ACC112 (cell line): ENCODE measurements at regions not wholly inside any gene's neighbourhood (a gene's known extent, or its start where the extent isn't known, plus 50 kb on each side); places are given as distances from the start of the nearest gene placed in this dataset.
"Not testable (repeated sequence)": the region's sequence is repeated elsewhere in the genome, so short reads cannot be mapped to it uniquely, and the experiment has no call there.

ENCODE experiments used
- H2AFZ ChIP-seq: fragments of 200-600 bp; sonication (generic); one replicate; pipeline ENCODE4 v1.6.0; 2017; ENCODE audit warnings: antibody characterized with exemption, low read length; ENCODE audit not compliant: unreplicated experiment
- H3K27ac ChIP-seq: fragments of 200-600 bp; sonication (generic); 2 replicates; pipeline ENCODE4 v1.5.1; 2014; ENCODE audit warnings: low read depth, mild to moderate bottlenecking, antibody characterized with exemption, low read length, moderate library complexity
- H3K27me3 ChIP-seq: fragments of 200-600 bp; sonication (generic); 2 replicates; pipeline ENCODE4 v1.6.1; 2014; ENCODE audit warnings: mild to moderate bottlenecking, antibody characterized with exemption, low read length, moderate library complexity, mixed read lengths; ENCODE audit not compliant: insufficient read depth
- H3K36me3 ChIP-seq: fragments of 200-600 bp; sonication (generic); 2 replicates; pipeline ENCODE4 v1.6.1; 2016; ENCODE audit warnings: mild to moderate bottlenecking, antibody characterized with exemption, low read length, moderate library complexity, mixed read lengths; ENCODE audit not compliant: insufficient read depth
- H3K4me1 ChIP-seq: fragments of 200-600 bp; sonication (generic); one replicate; pipeline ENCODE4 v1.6.1; 2016; ENCODE audit warnings: low read length, mixed read lengths; ENCODE audit not compliant: insufficient read depth, unreplicated experiment, control insufficient read depth
- H3K4me3 ChIP-seq: fragments of 200-600 bp; sonication (generic); 2 replicates; pipeline ENCODE4 v1.5.1; 2014; ENCODE audit warnings: mild to moderate bottlenecking, low read depth, low read length
- H3K79me2 ChIP-seq: fragments of 200-600 bp; sonication (generic); one replicate; pipeline ENCODE4 v1.6.0; 2016; ENCODE audit warnings: low read length; ENCODE audit not compliant: control insufficient read depth, unreplicated experiment, insufficient read depth

DNA sequence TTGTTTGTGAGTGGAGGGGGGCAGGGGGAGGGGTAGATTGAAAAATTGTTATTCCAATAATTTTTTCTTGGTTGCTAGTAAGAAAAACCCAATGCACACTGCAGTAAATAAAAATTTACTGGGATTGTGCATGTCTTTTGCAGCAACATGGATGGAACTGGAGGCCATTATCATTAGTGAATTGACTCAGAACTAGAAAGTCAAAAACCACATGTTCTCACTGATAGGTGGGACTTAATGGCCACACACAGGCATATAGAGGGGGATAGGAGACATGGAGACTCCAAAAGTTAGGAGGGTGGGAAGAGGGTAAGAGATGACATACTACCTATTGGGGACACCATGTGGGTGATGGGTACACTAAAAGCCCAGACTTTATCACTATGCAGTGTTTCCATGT is 67.2 kb downstream of the BUB3 start:
- H3K4me1 ChIP-seq = no peaks in the 10 kb centered on the region
- no peak overlapping the region for H2AFZ ChIP-seq
- no peak overlapping the region for H3K27ac ChIP-seq
- no peak overlapping the region for H3K4me3 ChIP-seq
- no peaks in the 10 kb centered on the region for H3K36me3 ChIP-seq
- no peaks in the 10 kb centered on the region for H3K79me2 ChIP-seq
- no peaks in the 10 kb centered on the region for H3K27me3 ChIP-seq

DNA sequence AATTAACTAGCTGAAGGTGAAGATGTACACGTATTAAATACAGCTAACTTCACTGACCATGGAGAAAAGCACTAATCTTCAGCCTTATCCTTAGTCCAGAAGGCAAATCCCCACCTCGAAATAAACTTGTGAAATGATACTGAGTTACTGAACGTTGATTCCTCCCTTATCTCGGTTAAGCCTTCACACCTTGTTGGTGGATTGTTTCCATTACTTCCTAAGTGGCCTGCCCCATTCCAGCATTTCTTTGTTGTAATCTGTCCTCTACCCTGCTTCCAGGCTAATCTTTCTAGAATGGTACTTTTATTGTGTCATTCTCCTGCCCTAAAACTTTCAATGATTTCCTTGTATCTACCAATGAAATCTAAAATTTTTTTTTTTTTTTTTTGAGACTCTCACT is 68.6 kb downstream of the BUB3 start:
- no peaks in the 10 kb centered on the region for H3K4me1 ChIP-seq

DNA sequence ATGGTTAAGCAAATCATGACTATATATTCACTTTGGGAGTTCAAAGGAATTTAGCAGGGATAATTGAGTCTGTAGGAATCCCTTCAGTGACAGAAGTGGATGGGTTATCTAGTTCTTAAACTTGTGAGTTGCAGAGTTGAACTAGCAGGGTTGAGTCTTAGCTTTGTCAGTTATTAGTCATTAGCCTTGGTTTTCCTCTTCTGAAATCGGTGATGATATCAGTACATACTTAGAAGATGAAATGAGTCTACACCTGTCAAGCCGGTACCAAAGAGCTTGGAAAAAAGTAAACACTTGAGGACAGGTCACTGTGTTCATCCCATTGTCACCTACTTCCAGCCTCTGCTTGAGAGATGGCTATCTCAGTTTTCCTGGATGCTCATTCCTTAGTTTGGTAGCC is 73.5 kb downstream of the BUB3 start:
- no peaks in the 10 kb centered on the region for H3K27me3 ChIP-seq
- no peak overlapping the region for H3K4me3 ChIP-seq
- H3K79me2 ChIP-seq = no peaks in the 10 kb centered on the region
- H3K36me3 ChIP-seq = no peaks in the 10 kb centered on the region
- no peaks in the 10 kb centered on the region for H3K4me1 ChIP-seq
- H2AFZ ChIP-seq = no peak overlapping the region
- H3K27ac ChIP-seq = no peak overlapping the region

More for the DNA sequence above, 68.6 kb downstream of the BUB3 start:
- Histone ChIP-seq H3K79me2 (no peaks in the 10 kb centered on the region), H3K36me3 (no peaks in the 10 kb centered on the region), H2AFZ (no peak overlapping the region), H3K4me3 (no peak overlapping the region), H3K27ac (no peak overlapping the region), H3K27me3 (no peaks in the 10 kb centered on the region)

DNA sequence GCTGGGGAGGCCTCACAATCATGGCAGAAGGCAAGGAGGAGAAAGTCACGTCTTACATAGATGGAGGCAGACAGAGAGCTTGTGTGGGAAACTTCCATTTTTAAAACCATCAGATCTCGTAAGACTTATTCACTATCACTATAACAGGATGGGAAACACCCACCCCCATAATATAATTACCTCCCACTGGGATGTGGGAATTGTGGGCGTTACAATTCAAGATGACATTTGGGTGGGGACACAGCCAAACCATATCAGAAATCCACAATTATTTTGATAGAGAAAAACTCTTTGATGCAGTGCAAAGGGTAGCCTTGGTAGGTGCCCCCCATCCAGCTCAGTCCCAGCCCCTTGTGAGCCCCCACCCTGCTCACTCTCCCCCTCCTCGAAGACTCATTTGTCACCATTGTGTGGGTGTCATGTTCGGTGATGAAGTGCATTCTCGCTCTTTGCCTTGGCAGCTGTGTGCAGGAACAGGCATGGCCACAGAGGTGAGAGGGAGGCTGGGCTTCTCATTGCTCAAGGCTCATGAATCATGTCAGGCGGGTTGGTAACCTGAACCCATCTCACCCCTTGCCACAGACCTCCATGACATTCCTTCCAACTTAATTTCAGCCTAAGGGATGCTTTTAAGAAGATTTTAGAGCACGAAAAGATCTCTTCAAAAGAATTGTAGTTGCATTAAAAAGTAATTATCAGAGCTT is 75.9 kb downstream of the BUB3 start:
- Histone ChIP-seq H3K4me1 (no peaks in the 10 kb centered on the region), H2AFZ (no peak overlapping the region), H3K36me3 (no peaks in the 10 kb centered on the region), H3K79me2 (no peaks in the 10 kb centered on the region), H3K27ac (no peak overlapping the region), H3K4me3 (no peak overlapping the region), H3K27me3 (no peaks in the 10 kb centered on the region)

DNA sequence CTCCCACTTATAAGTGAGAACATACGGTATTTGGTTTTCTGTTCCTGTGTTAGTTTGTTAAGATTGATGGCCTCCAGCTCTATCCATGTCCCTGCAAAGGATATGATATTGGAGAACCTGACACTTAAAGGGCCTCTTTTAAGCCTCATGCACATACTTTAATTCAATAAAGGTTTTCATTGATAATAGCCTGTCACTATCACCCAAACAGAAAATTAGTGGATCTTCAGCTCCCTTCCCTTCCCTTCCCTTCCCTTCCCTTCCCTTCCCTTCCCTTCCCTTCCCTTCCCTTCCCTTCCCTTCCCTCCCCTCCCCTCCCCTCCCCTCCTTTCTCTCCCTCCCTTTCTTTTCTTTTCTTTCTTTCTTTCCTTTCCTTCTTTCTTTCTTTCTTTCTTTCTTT is 78.7 kb downstream of the BUB3 start:
- H2AFZ ChIP-seq, H3K27ac ChIP-seq: not testable (repeated sequence)

DNA sequence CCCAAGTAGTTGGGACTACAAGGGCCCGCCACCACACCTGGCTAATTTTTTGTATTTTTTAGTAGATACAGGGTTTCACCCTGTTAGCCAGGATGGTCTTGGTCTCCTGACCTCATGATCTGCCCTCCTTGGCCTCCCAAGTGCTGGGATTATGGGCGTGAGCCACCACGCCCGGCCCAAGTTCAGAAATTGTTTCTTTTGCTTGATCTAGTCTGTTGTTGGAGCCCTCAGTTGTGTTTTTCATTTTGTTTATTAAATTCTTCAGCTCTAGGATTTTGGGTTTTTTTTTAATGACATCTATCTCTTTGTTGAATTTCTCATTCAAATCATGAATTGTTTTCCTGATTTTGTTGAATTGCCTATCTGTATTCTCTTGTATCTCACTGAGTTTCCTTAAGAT is 80.8 kb downstream of the BUB3 start:
- H3K4me1 ChIP-seq, H3K36me3 ChIP-seq, H3K27ac ChIP-seq, H3K79me2 ChIP-seq, H3K4me3 ChIP-seq, H3K27me3 ChIP-seq, H2AFZ ChIP-seq: not testable (repeated sequence)

More for the DNA sequence above, 78.7 kb downstream of the BUB3 start:
- not testable (repeated sequence) for H3K27me3 ChIP-seq, H3K79me2 ChIP-seq, H3K36me3 ChIP-seq, H3K4me1 ChIP-seq, H3K4me3 ChIP-seq

DNA sequence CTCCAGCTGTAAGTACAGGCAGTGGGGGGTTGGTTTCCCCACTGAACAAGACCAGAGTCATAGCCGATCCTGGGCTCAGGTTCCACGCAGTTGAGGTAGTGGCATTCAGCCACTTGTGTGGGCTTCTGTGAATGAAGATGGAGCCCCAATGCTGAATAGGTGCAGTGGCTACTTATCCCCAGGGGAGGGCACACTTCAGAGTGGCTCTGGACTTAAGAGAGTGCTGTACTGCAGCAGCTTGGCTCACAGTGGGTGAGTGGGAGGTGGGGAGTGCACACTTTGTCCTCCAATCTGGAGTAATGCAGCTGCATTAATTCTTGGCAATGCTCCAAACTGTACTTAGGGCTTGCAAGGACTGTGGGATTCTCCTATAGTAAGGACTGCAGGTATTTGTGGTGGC is 81.9 kb downstream of the BUB3 start:
- no peak overlapping the region for H2AFZ ChIP-seq
- H3K27ac ChIP-seq = no peak overlapping the region
- H3K27me3 ChIP-seq = no peaks in the 10 kb centered on the region
- H3K4me1 ChIP-seq = no peaks in the 10 kb centered on the region
- no peak overlapping the region for H3K4me3 ChIP-seq
- H3K79me2 ChIP-seq = no peaks in the 10 kb centered on the region
- no peaks in the 10 kb centered on the region for H3K36me3 ChIP-seq

DNA sequence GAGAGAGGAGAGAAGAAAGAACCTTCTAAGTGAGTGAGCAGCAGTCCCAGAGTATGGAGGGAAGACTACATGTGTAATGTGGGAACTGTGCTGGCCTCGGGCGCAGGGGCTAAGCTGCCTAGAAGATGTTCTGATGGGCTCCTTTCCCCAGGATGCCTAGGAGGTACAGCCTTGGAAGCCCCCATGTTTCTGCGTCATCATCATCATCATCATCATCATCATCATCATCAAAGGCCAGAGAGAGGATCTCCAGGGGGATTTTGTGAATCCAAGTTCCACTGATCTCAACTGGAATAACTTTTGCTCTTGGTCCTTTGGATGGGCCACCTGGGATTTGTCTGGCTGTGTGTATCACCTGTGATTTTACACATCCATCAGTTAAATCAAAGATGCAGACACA is 86.0 kb downstream of the BUB3 start:
- Histone ChIP-seq H3K4me1 (no peaks in the 10 kb centered on the region), H3K36me3 (no peaks in the 10 kb centered on the region), H2AFZ (no peak overlapping the region), H3K4me3 (no peak overlapping the region), H3K27me3 (no peaks in the 10 kb centered on the region), H3K79me2 (no peaks in the 10 kb centered on the region), H3K27ac (no peak overlapping the region)

DNA sequence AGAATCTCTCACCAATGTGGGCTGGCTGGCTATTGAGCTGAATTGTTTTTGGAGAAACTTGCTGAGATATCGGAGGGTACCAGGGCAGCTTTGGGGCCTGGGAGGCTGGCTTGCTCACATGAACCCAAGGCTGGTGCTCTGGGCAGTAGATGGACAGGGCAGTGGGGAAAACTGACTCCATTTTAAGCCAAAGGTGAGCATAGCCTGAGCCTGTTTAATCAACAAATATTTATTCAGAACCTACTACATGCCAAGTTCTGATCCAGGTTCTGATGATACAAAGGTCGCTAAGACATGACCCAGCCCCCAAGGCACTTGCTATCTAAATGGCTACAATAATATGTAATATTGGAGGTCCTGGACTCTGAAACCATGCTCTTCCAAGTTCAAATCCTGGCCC is 86.6 kb downstream of the BUB3 start:
- Histone ChIP-seq H2AFZ (no peak overlapping the region), H3K27ac (no peak overlapping the region)

DNA sequence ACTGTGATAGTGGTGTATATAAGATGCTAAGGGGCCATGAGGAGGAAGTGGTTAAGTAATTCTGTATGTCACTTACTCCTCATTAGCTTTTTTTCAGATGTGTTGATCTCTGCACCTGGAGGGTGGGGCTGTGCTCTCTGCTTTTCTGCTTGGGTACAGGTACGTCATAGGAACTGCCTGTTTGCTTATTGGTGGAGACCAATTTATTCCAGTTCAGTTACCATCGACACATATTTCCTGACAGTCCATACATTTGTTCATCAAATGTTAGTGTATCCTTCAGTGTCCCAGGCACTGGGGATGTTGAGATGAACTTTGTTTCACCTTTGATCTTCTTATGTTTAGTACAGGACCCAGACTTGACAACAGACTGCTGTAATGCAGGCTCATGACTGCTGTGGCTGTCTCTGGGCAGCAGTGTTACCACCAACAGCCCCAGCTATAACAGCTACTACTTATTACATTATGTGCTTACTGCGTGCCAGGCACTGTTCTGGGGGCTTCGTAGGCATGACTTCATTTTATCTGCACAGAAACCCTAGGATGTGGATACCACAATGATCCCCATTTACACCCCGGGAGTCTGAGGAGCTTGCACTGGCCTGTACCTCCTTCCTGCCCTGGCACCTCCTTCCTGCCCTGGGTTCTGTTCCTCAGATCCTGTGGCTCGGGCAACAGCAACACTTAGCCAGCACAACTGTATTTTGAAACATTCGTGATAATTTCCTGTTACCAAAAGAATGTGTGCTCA is 87.4 kb downstream of the BUB3 start:
- H3K79me2 ChIP-seq = no peaks in the 10 kb centered on the region
- no peaks in the 10 kb centered on the region for H3K36me3 ChIP-seq
- no peak overlapping the region for H3K27ac ChIP-seq
- H3K4me1 ChIP-seq = no peaks in the 10 kb centered on the region
- no peak overlapping the region for H3K4me3 ChIP-seq
- H3K27me3 ChIP-seq = no peaks in the 10 kb centered on the region
- H2AFZ ChIP-seq = no peak overlapping the region

More for the DNA sequence above, 86.6 kb downstream of the BUB3 start:
- Histone ChIP-seq H3K36me3 (no peaks in the 10 kb centered on the region), H3K79me2 (no peaks in the 10 kb centered on the region), H3K4me1 (no peaks in the 10 kb centered on the region), H3K27me3 (no peaks in the 10 kb centered on the region), H3K4me3 (no peak overlapping the region)

DNA sequence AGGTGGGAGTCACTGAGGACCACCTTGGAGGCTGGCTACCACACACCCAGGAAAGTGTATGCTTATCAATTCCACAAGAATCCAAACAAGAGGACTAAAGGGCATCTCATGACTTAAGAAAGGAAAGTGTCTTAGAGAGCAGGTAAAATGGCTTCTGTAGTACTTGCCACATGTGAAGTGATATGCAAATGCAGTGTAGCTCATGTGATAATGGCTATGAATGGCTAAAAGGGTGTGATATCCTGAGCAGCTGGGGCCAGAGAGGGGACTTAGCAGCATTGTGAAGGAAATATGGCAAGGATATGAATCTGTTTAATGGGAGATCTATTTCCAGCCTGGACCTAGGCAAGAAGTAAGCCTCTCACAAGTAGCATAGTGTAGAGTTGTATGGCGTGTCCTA is 90.5 kb downstream of the BUB3 start:
- Histone ChIP-seq H2AFZ (no peak overlapping the region), H3K4me3 (no peak overlapping the region), H3K4me1 (no peaks in the 10 kb centered on the region), H3K79me2 (no peaks in the 10 kb centered on the region), H3K27me3 (no peaks in the 10 kb centered on the region), H3K36me3 (no peaks in the 10 kb centered on the region), H3K27ac (no peak overlapping the region)
